ENCODE measurements at regions not wholly inside any gene's neighbourhood (a gene's known extent, or its start where the extent isn't known, plus 50 kb on each side); places are given as distances from the start of the nearest gene placed in this dataset.

DNA sequence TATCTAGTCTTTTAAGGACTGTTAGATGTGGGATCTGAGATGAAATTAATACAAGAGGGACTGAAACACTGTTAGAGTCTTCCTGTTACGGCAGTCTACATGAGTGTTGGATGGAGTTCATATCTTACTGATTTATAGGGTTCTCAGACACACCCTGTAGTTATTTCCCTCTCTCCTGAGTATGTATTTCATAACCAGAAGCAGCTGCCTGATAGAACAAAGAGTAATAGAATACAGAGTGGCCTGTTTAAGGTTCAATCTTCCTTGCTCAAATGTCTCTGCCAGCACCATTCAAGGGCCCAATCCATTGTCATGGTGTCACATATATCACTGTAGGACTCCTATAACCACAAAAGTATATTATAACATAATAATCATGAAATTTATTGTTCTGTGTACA is 1229.1 kb upstream of the ACVR2A start:
- Mint-ChIP-seq H3K27ac (ENCODE audit: unreplicated experiment) (no peak overlapping the region), H3K9me3 (ENCODE audit: unreplicated experiment) (peaks cover 6% of the 10 kb centered on the region)
- no peak overlapping the region for H3K4me3 ChIP-seq (ENCODE audit: insufficient read depth, low read depth, low read length)

DNA sequence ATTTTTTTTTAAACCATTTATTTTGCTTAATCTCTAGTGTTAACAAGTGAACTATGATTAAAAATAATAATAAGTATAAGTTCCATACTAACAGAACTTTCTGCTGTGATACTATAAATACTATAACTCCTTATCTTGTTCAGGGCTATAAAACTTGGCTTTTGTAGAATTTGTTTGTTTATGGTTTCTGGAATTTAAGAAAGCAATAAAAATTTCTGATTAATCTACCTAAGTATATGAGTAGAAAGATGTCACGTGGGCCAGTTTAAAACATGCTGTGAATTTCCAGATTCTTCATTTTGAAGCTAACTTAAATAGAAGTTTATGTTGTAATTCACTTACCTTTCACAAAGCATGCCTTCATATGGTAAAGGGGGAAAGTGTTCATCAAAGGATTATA is 1236.3 kb upstream of the ACVR2A start:
- no peak overlapping the region for H2AFZ ChIP-seq (ENCODE audit: low read depth, low read length)
- Mint-ChIP-seq H3K4me3 (ENCODE audit: unreplicated experiment) (no peak overlapping the region), H3K36me3 (ENCODE audit: low read depth, unreplicated experiment) (no peaks in the 10 kb centered on the region), H3K9me3 (ENCODE audit: unreplicated experiment) (no peaks in the 10 kb centered on the region), H3K27ac (ENCODE audit: unreplicated experiment) (no peak overlapping the region), H3K4me1 (ENCODE audit: low read depth, unreplicated experiment) (no peaks in the 10 kb centered on the region), H3K27me3 (ENCODE audit: low read depth, unreplicated experiment) (no peaks in the 10 kb centered on the region)
- H3K27me3 ChIP-seq (ENCODE audit: insufficient read depth, low read length): no peaks in the 10 kb centered on the region
- no peaks in the 10 kb centered on the region for H3K9me3 ChIP-seq (ENCODE audit: insufficient read depth, low read depth, low read length)
- DNase-seq (ENCODE audit: low read depth): no peak
- no peaks in the 10 kb centered on the region for H3K36me3 ChIP-seq (ENCODE audit: insufficient read depth, low read length)
- no peak for FAIRE-seq
- no peak overlapping the region for H3K4me3 ChIP-seq (ENCODE audit: insufficient read depth, low read depth, low read length)
- H3K27ac ChIP-seq (ENCODE audit: low read depth, low read length): no peak overlapping the region
- no peak overlapping the region for H3K9ac ChIP-seq (ENCODE audit: low read length)
- no peaks in the 10 kb centered on the region for H4K20me1 ChIP-seq (ENCODE audit: insufficient read depth, low read length)
- H3K4me2 ChIP-seq (ENCODE audit: low read length): no peak overlapping the region
- H3K79me2 ChIP-seq (ENCODE audit: insufficient read depth, low read length): no peaks in the 10 kb centered on the region
- no peaks in the 10 kb centered on the region for H3K4me1 ChIP-seq (ENCODE audit: insufficient read depth, low read length)
- TF ChIP-seq EZH2 (IDR thresholded peaks at IDR 0.05; ENCODE audit: insufficient read depth, low read length): no peak
- TF ChIP-seq, protein P1, sequence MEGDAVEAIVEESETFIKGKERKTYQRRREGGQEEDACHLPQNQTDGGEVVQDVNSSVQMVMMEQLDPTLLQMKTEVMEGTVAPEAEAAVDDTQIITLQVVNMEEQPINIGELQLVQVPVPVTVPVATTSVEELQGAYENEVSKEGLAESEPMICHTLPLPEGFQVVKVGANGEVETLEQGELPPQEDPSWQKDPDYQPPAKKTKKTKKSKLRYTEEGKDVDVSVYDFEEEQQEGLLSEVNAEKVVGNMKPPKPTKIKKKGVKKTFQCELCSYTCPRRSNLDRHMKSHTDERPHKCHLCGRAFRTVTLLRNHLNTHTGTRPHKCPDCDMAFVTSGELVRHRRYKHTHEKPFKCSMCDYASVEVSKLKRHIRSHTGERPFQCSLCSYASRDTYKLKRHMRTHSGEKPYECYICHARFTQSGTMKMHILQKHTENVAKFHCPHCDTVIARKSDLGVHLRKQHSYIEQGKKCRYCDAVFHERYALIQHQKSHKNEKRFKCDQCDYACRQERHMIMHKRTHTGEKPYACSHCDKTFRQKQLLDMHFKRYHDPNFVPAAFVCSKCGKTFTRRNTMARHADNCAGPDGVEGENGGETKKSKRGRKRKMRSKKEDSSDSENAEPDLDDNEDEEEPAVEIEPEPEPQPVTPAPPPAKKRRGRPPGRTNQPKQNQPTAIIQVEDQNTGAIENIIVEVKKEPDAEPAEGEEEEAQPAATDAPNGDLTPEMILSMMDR (IDR thresholded peaks at IDR 0.05; ENCODE audit: insufficient read depth, low read depth, low read length): no peak

More for the DNA sequence above, 1229.1 kb upstream of the ACVR2A start:
- no peaks in the 10 kb centered on the region for H3K4me1 ChIP-seq (ENCODE audit: insufficient read depth, low read length)
- H3K9ac ChIP-seq (ENCODE audit: low read length): no peak overlapping the region
- no peaks in the 10 kb centered on the region for H3K79me2 ChIP-seq (ENCODE audit: insufficient read depth, low read length)
- FAIRE-seq: no peak
- Mint-ChIP-seq H3K27me3 (ENCODE audit: low read depth, unreplicated experiment) (no peaks in the 10 kb centered on the region), H3K36me3 (ENCODE audit: low read depth, unreplicated experiment) (no peaks in the 10 kb centered on the region), H3K4me1 (ENCODE audit: low read depth, unreplicated experiment) (no peaks in the 10 kb centered on the region), H3K4me3 (ENCODE audit: unreplicated experiment) (no peak overlapping the region)
- no peaks in the 10 kb centered on the region for H3K27me3 ChIP-seq (ENCODE audit: insufficient read depth, low read length)
- H3K36me3 ChIP-seq (ENCODE audit: insufficient read depth, low read length): no peaks in the 10 kb centered on the region
- H3K9me3 ChIP-seq (ENCODE audit: insufficient read depth, low read depth, low read length): no peaks in the 10 kb centered on the region
- TF ChIP-seq EZH2 (IDR thresholded peaks at IDR 0.05; ENCODE audit: insufficient read depth, low read length): no peak
- TF ChIP-seq, protein P1 (IDR thresholded peaks at IDR 0.05; ENCODE audit: insufficient read depth, low read depth, low read length): no peak
- DNase-seq (ENCODE audit: low read depth): no peak
- H2AFZ ChIP-seq (ENCODE audit: low read depth, low read length): no peak overlapping the region
- H3K4me2 ChIP-seq (ENCODE audit: low read length): no peak overlapping the region
- no peaks in the 10 kb centered on the region for H4K20me1 ChIP-seq (ENCODE audit: insufficient read depth, low read length)
- no peak overlapping the region for H3K27ac ChIP-seq (ENCODE audit: low read depth, low read length)

DNA sequence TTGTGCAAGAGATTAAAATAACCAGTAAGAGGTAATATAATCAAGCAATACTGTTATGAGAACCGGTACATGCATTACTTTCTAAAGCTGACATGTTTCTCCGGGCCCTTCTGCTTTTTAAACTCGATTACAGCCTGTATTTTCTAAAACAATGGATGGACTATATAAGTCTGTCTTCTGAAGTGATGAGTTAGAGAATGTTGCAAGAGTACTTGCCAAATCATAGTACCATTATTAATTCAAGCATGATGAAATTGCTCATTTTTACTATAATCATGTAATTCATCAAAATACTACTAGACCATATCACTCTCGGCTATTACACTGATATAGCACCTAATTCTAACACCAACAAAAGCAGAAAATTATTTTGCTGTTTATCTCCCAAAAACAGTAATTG is 1240.3 kb upstream of the ACVR2A start:
- Histone ChIP-seq H4K20me1 (ENCODE audit: insufficient read depth, low read length) (no peaks in the 10 kb centered on the region), H2AFZ (ENCODE audit: low read depth, low read length) (no peak overlapping the region), H3K27ac (ENCODE audit: low read depth, low read length) (no peak overlapping the region), H3K79me2 (ENCODE audit: insufficient read depth, low read length) (no peaks in the 10 kb centered on the region), H3K4me2 (ENCODE audit: low read length) (no peak overlapping the region), H3K9me3 (ENCODE audit: insufficient read depth, low read depth, low read length) (no peaks in the 10 kb centered on the region), H3K27me3 (ENCODE audit: insufficient read depth, low read length) (no peaks in the 10 kb centered on the region), H3K4me1 (ENCODE audit: insufficient read depth, low read length) (no peaks in the 10 kb centered on the region), H3K4me3 (ENCODE audit: insufficient read depth, low read depth, low read length) (no peak overlapping the region), H3K9ac (ENCODE audit: low read length) (no peak overlapping the region), H3K36me3 (ENCODE audit: insufficient read depth, low read length) (no peaks in the 10 kb centered on the region)
- DNase-seq (ENCODE audit: low read depth): no peak
- Mint-ChIP-seq H3K27me3 (ENCODE audit: low read depth, unreplicated experiment) (no peaks in the 10 kb centered on the region), H3K36me3 (ENCODE audit: low read depth, unreplicated experiment) (no peaks in the 10 kb centered on the region), H3K27ac (ENCODE audit: unreplicated experiment) (no peak overlapping the region), H3K4me3 (ENCODE audit: unreplicated experiment) (no peak overlapping the region), H3K9me3 (ENCODE audit: unreplicated experiment) (no peaks in the 10 kb centered on the region), H3K4me1 (ENCODE audit: low read depth, unreplicated experiment) (peaks cover 5% of the 10 kb centered on the region)
- no peak for TF ChIP-seq EZH2 (IDR thresholded peaks at IDR 0.05; ENCODE audit: insufficient read depth, low read length)
- TF ChIP-seq, protein P1 (IDR thresholded peaks at IDR 0.05; ENCODE audit: insufficient read depth, low read depth, low read length): no peak
- FAIRE-seq: no peak

Data from astrocyte (in vitro differentiated cells and primary cell).